ENCODE measurements at regions not wholly inside any gene's neighbourhood (a gene's known extent, or its start where the extent isn't known, plus 50 kb on each side); places are given as distances from the start of the nearest gene placed in this dataset.

DNA sequence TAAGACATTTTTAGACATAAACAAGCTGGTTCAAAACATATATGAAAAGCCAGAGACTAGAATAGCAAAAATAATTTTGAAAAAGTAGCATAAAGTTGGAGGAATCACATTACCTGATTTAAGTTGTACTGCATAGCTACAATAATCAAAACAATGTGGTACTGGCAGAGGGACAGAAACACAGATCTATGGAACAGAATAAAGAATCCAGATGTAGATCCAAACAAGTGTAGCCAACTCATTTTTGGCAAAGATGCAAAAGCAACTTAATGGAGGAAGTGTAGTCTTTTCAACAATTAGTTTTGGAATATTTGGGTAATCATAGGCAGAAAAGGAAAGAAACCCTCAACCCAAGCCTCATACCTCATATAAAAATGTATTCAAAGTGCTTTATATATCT is 278.7 kb upstream of the ZNF521 start:
- DNase-seq (ENCODE audit: low read depth, low spot score), result no peak
- no peak overlapping the region for H3K27ac ChIP-seq (ENCODE audit: low read depth, low read length)
- POLR2A ChIA-PET, result no interaction called here
- TF ChIP-seq, protein P1, sequence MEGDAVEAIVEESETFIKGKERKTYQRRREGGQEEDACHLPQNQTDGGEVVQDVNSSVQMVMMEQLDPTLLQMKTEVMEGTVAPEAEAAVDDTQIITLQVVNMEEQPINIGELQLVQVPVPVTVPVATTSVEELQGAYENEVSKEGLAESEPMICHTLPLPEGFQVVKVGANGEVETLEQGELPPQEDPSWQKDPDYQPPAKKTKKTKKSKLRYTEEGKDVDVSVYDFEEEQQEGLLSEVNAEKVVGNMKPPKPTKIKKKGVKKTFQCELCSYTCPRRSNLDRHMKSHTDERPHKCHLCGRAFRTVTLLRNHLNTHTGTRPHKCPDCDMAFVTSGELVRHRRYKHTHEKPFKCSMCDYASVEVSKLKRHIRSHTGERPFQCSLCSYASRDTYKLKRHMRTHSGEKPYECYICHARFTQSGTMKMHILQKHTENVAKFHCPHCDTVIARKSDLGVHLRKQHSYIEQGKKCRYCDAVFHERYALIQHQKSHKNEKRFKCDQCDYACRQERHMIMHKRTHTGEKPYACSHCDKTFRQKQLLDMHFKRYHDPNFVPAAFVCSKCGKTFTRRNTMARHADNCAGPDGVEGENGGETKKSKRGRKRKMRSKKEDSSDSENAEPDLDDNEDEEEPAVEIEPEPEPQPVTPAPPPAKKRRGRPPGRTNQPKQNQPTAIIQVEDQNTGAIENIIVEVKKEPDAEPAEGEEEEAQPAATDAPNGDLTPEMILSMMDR (IDR thresholded peaks at IDR 0.05; ENCODE audit: low read depth, low read length), result no peak
- H3K27me3 ChIP-seq (ENCODE audit: control insufficient read depth, insufficient read depth, low read length), result no peaks in the 10 kb centered on the region
- peaks cover 3% of the 10 kb centered on the region; the same call in 1 of the 2 replicates for H3K9me3 ChIP-seq (ENCODE audit: control insufficient read depth, insufficient read depth, low read length)
- CTCF ChIA-PET, result no interaction called here
- no peak overlapping the region for H3K4me3 ChIP-seq (ENCODE audit: low read depth, low read length)

DNA sequence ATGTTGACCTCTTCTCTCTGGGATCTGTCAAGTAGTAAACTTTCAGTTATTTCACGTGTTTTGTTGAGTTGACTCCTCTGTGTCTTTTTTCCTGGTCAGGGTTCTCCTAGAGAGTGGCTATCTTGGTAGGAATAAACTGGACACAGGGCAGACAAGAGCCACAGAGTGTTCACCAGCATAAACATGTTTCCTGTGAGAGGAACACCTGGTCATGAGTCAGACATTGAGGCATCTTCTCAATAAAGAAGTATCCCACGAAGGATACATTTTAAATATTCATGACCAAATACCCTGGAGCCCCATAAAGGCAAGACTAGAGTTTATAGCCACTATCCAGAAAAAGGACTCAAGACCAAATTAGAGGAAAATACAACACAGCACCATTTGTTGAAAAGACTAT is 269.7 kb upstream of the ZNF521 start:
- TF ChIP-seq, protein P1 (IDR thresholded peaks at IDR 0.05; ENCODE audit: low read depth, low read length), result no peak

DNA sequence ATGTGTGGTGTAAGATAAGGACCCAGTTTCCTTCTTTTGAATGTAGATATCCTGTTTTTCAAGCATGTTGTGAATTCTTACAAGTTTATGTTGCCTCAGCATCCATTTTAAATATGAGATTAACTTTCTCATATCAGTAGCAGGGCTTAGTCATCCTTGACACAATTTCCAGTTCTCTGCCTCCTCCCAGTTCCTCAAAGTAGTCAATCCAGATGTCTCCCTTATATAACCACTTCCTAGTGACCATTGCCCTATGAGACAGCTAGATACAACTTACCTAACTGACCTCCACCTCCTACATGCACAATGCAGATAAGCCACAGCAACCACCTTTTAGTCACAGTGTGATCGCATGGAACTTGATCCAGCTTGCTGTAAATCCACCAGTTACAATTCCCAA is 269.2 kb upstream of the ZNF521 start:
- TF ChIP-seq, protein P1 (IDR thresholded peaks at IDR 0.05; ENCODE audit: low read depth, low read length), result no peak
- ChIA-PET POLR2A (no interaction called here), CTCF (no interaction called here)

More for the DNA sequence above, 269.7 kb upstream of the ZNF521 start:
- Histone ChIP-seq H3K27ac (ENCODE audit: low read depth, low read length) (no peak overlapping the region), H3K4me3 (ENCODE audit: low read depth, low read length) (no peak overlapping the region), H3K27me3 (ENCODE audit: control insufficient read depth, insufficient read depth, low read length) (no peaks in the 10 kb centered on the region), H3K9me3 (ENCODE audit: control insufficient read depth, insufficient read depth, low read length) (peaks cover 2% of the 10 kb centered on the region; the same call in 1 of the 2 replicates)
- no peak for DNase-seq (ENCODE audit: low read depth, low spot score)
- POLR2A ChIA-PET, result no interaction called here
- CTCF ChIA-PET, result no interaction called here

DNA sequence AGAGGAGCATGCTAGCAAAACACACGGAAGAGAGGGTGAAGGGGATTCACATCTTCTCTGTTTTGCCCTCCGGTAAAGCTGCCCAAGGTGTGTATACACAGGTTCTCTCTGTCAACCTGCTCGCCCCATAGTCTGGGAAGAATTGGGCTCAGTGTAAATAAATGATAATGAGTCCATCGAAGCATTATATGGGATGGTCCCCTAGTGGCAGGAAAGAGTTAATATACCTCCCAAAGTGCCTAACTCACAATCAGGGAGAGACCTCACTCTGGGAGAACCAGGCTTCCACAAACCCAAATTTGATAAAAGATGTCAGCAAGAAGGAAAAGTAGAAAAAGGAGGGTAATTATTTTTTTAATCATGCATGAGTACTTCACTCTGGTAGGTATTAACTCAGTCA is 262.2 kb upstream of the ZNF521 start:
- Histone ChIP-seq H3K4me3 (ENCODE audit: low read depth, low read length) (no peak overlapping the region), H3K27ac (ENCODE audit: low read depth, low read length) (no peak overlapping the region), H3K27me3 (ENCODE audit: control insufficient read depth, insufficient read depth, low read length) (no peaks in the 10 kb centered on the region), H3K9me3 (ENCODE audit: control insufficient read depth, insufficient read depth, low read length) (no peaks in the 10 kb centered on the region)
- ChIA-PET CTCF (no interaction called here), POLR2A (no interaction called here)
- DNase-seq (ENCODE audit: low read depth, low spot score), result no peak
- TF ChIP-seq, protein P1 (IDR thresholded peaks at IDR 0.05; ENCODE audit: low read depth, low read length), result no peak

More for the DNA sequence above, 269.2 kb upstream of the ZNF521 start:
- no peak overlapping the region for H3K4me3 ChIP-seq (ENCODE audit: low read depth, low read length)
- H3K9me3 ChIP-seq (ENCODE audit: control insufficient read depth, insufficient read depth, low read length), result no peaks in the 10 kb centered on the region
- no peaks in the 10 kb centered on the region for H3K27me3 ChIP-seq (ENCODE audit: control insufficient read depth, insufficient read depth, low read length)
- H3K27ac ChIP-seq (ENCODE audit: low read depth, low read length), result no peak overlapping the region
- DNase-seq (ENCODE audit: low read depth, low spot score), result no peak

DNA sequence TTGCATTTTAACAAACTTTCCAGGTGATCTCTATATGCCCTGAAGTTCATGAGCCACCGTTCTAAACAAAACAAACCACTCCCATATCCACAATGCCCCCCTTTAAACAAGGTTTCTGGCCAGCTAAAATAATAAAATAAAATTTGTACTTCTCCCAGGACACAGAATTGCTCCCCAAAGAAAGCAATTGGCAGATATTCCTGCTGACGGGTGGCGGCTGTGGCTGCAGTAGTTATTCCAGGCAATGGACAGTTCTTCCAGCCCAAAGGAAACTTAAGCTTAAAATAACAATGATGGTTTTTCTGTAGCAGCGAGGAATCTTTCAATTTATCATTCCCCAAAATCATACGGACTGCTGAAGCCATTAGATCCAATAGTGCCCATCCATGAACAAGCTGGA is 260.5 kb upstream of the ZNF521 start:
- ChIA-PET POLR2A (no interaction called here), CTCF (no interaction called here)
- no peak for DNase-seq (ENCODE audit: low read depth, low spot score)
- Histone ChIP-seq H3K27ac (ENCODE audit: low read depth, low read length) (no peak overlapping the region), H3K27me3 (ENCODE audit: control insufficient read depth, insufficient read depth, low read length) (no peaks in the 10 kb centered on the region), H3K4me3 (ENCODE audit: low read depth, low read length) (no peak overlapping the region), H3K9me3 (ENCODE audit: control insufficient read depth, insufficient read depth, low read length) (no peaks in the 10 kb centered on the region)
- TF ChIP-seq, protein P1 (IDR thresholded peaks at IDR 0.05; ENCODE audit: low read depth, low read length), result no peak

Data from AG04450 (cell line).